Panc1 (cell line): ENCODE measurements at regions not wholly inside any gene's neighbourhood (a gene's known extent, or its start where the extent isn't known, plus 50 kb on each side); places are given as distances from the start of the nearest gene placed in this dataset.

ENCODE experiments used
- ATAC-seq: fragments of 200-7000 bp; cut with Tn5 transposase; 2 replicates; pipeline ENCODE4 v1.9.1; 2020; ENCODE audit warnings: mild to moderate bottlenecking, moderate library complexity
- BruUV-seq: library from RNA; stranded (reverse); fragments of 400-500 nt; replicated peaks from 2 replicates; lab custom pipeline; 2021; lab: Mats Ljungman, UMichigan
- CTCF ChIA-PET: fragments of 300-600 bp; sonication (Branson Sonifier 250); formaldehyde crosslinking; loops from one replicate; lab custom pipeline; 2022; ENCODE audit warnings: antibody characterized with exemption; lab: Charles Lee
- POLR2A ChIA-PET: fragments of 300-600 bp; sonication (Branson Sonifier 250); formaldehyde crosslinking; loops from one replicate; lab custom pipeline; 2022; ENCODE audit warnings: antibody characterized with exemption; lab: Charles Lee
- DNase-seq: peaks from one replicate; pipeline ENCODE4 v3.0.0-alpha.2; 2010; ENCODE audit warnings: low read depth, low spot score
- H3K27ac ChIP-seq: 2 replicates; pipeline ENCODE4 v1.5.1; 2011; ENCODE audit warnings: mild to moderate bottlenecking, low read length, inconsistent platforms
- H3K27me3 ChIP-seq: fragments of 200-500 bp; sonication (Bioruptor generic); 2 replicates; pipeline ENCODE4 v1.6.0; 2014; ENCODE audit warnings: low read length, inconsistent platforms; ENCODE audit not compliant: control insufficient read depth, insufficient read depth
- H3K36me3 ChIP-seq: fragments of 200-500 bp; sonication (Bioruptor generic); 2 replicates; pipeline ENCODE4 v1.5.1; 2014; ENCODE audit warnings: inconsistent platforms, mild to moderate bottlenecking, low read length, moderate library complexity; ENCODE audit not compliant: control insufficient read depth, insufficient read depth
- H3K4me1 ChIP-seq: 2 replicates; pipeline ENCODE4 v1.5.1; 2011; ENCODE audit warnings: inconsistent platforms, mild to moderate bottlenecking, low read length, moderate library complexity; ENCODE audit not compliant: control insufficient read depth, insufficient read depth
- H3K4me3 ChIP-seq, 2 experiments: 2 replicates each; pipeline ENCODE4 v1.5.1; 2011 to 2012; ENCODE audit warnings: low read depth in 2 of 2, low read length in 2 of 2, mild to moderate bottlenecking in 2 of 2, inconsistent platforms in 1 of 2, moderate library complexity in 1 of 2
- H3K9me3 ChIP-seq: fragments of 200-500 bp; sonication (Bioruptor generic); 2 replicates; pipeline ENCODE4 v1.5.1; 2014; ENCODE audit warnings: low read depth, mild to moderate bottlenecking, inconsistent platforms, low read length, moderate library complexity; ENCODE audit not compliant: control insufficient read depth, insufficient read depth
- CTCF ChIP-seq: fragments of 450-650 bp; IDR thresholded peaks from 2 replicates; pipeline ENCODE4 v1.5.1; 2017; ENCODE audit warnings: mild to moderate bottlenecking
- POLR2AphosphoS5 ChIP-seq: IDR thresholded peaks from 2 replicates; pipeline ENCODE4 v1.6.1; 2012; ENCODE audit warnings: mild to moderate bottlenecking, low read depth, low read length, moderate library complexity
- REST ChIP-seq, 2 experiments: IDR thresholded peaks; 2 replicates each; pipeline ENCODE4 v1.6.1; 2011 to 2012; ENCODE audit warnings: low read depth in 2 of 2, control low read depth in 1 of 2, low read length in 1 of 2, mild to moderate bottlenecking in 1 of 2, moderate library complexity in 1 of 2; ENCODE audit not compliant: insufficient read depth in 1 of 2
- SIN3A ChIP-seq: IDR thresholded peaks from 2 replicates; pipeline ENCODE4 v1.6.1; 2012; ENCODE audit warnings: low read depth, mild to moderate bottlenecking, low read length, moderate library complexity, borderline replicate concordance; ENCODE audit not compliant: insufficient read depth
- TCF7L2 ChIP-seq: IDR thresholded peaks from 2 replicates; pipeline ENCODE4 v1.6.1; 2011; ENCODE audit warnings: mild to moderate bottlenecking, low read depth, low read length, inconsistent platforms
- in situ Hi-C: cut with HindIII; loops from 2 replicates; pipeline ENCODE4 v1.10.0; 2016; ENCODE audit warnings: low sequenced_read_pairs, low pct_unique_long_range_greater_than_20kb
- intact Hi-C: fragments of 100-400 bp; cut with micrococcal nuclease; formaldehyde crosslinking; loops from one replicate; pipeline ENCODE4 v1.10.0; 2022; ENCODE audit not compliant: unreplicated experiment

GRCh38 chr6:141610741-141611140 is 522.0 kb upstream of the GJE1 start:
- no peak overlapping the region for H3K27ac ChIP-seq
- intact Hi-C loops, result no loop called here
- ATAC-seq (no peak), DNase-seq (no peak)
- in situ Hi-C loops, result no loop called here
- no peaks in the 10 kb centered on the region for H3K36me3 ChIP-seq
- TF ChIP-seq CTCF (peak; percentile 36; the same call in 1 of the 2 replicates), TCF7L2 (no peak), REST (IDR thresholded peaks at IDR 0.05; ENCODE audit: insufficient read depth in 1 of 2, low read depth in 2 of 2, low read length in 1 of 2) (no peak)
- CTCF ChIA-PET, result no interaction called here
- no TSS peak for BruUV-seq
- POLR2A ChIA-PET, result no interaction called here
- H3K4me3 ChIP-seq, result no peak overlapping the region
- H3K9me3 ChIP-seq, result peaks cover 5% of the 10 kb centered on the region; the same call in 1 of the 2 replicates
- no peaks in the 10 kb centered on the region for H3K4me1 ChIP-seq
- no peaks in the 10 kb centered on the region for H3K27me3 ChIP-seq

- ATAC-seq, result no peak
- no peaks in the 10 kb centered on the region for H3K4me1 ChIP-seq
- H3K36me3 ChIP-seq, result no peaks in the 10 kb centered on the region
- no peaks in the 10 kb centered on the region for H3K27me3 ChIP-seq
- intact Hi-C loops (no loop called here), in situ Hi-C loops (no loop called here)
- ChIA-PET CTCF (no interaction called here), POLR2A (no interaction called here)
- no TSS peak for BruUV-seq
- DNase-seq, result no peak
- no peak for TF ChIP-seq REST (IDR thresholded peaks at IDR 0.05; ENCODE audit: insufficient read depth in 1 of 2, low read depth in 2 of 2, low read length in 1 of 2)
- no peak for TF ChIP-seq TCF7L2
- TF ChIP-seq SIN3A, result no peak
- TF ChIP-seq CTCF, result no peak
- no peak for TF ChIP-seq POLR2AphosphoS5
- H3K27ac ChIP-seq, result no peak overlapping the region
- H3K4me3 ChIP-seq, result no peak overlapping the region
- peaks cover 5% of the 10 kb centered on the region; the same call in 1 of the 2 replicates for H3K9me3 ChIP-seq
Measured at GRCh38 chr6:141607956-141608355, 524.8 kb upstream of the GJE1 start.
